ENCODE measurements at regions not wholly inside any gene's neighbourhood (a gene's known extent, or its start where the extent isn't known, plus 50 kb on each side); places are given as distances from the start of the nearest gene placed in this dataset.
A peak's percentile ranks its signal among the peaks of the same experiment; 100 is the strongest.

DNA sequence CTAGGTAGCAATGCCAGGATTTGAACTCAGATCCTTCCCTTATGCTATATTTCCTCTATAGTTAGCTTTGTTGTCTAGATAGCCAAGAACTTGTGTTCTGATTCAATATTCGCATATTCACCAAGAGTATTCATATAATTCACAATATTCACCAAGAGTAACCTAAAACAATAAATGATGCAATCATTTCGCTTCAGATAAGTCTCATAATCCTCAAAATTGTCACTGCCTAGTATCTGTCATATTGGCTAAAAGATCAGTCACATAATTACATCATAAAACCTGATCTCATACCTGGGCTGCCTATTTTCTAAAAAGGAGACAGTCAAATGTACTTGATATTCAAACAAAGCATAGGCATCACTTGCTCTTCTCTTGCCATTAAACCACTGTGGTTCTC lies 199.7 kb upstream of the CPEB2 start:
- Mint-ChIP-seq H3K36me3 (ENCODE audit: low read depth) (peaks cover 4% of the 10 kb centered on the region), H3K9me3 (peaks cover 15% of the 10 kb centered on the region), H3K27me3 (peaks cover 19% of the 10 kb centered on the region), H3K27ac (no peak overlapping the region), H3K4me1 (ENCODE audit: low read depth) (peaks cover 1% of the 10 kb centered on the region), H3K4me3 (no peak overlapping the region)

DNA sequence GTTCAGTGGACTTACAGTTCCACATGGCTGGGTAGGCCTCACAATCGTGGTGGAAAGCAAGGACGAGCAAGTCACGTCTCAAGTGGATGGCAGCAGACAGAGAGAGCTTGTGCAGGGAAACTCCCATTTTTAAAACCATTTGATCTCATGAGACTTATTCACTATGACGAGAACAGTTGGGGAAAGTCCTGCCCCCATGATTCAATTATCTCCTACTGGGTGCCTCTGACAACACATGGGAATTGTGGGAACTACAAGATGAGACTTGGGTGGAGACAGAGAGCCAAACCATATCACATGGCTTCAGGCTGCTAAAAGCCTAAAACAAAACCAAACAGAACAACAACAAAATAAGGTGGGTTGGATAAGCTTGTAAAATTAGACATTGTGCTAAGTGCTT lies 194.4 kb upstream of the CPEB2 start:
- H3K9me3 Mint-ChIP-seq = peaks cover 7% of the 10 kb centered on the region
- H3K27me3 Mint-ChIP-seq = peaks cover 24% of the 10 kb centered on the region
- H3K36me3 Mint-ChIP-seq (ENCODE audit: low read depth) = no peaks in the 10 kb centered on the region
- peaks cover 3% of the 10 kb centered on the region for H3K4me1 Mint-ChIP-seq (ENCODE audit: low read depth)
- H3K27ac Mint-ChIP-seq = no peak overlapping the region
- no peak overlapping the region for H3K4me3 Mint-ChIP-seq

DNA sequence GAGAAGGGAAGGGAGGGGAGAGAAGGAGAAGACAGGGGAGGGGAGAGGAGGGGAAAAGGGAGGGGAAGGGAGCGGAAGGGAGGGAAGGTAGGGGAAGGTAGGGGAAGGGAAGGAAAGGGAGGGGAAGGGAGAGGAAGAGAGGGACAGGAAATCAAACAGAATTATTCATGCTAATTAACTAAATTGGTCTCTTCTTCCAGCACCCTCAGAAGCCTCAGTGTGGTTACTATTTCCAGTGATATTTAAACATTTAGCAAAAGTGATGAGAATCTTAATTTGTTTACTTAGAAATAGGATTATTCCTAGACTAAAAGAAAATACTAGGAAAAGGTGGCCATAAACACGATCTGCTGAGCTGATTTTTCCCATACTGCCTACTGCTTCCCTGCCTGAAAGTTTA lies 193.1 kb upstream of the CPEB2 start:
- no peaks in the 10 kb centered on the region for H3K36me3 Mint-ChIP-seq (ENCODE audit: low read depth)
- no peak overlapping the region for H3K27ac Mint-ChIP-seq
- H3K27me3 Mint-ChIP-seq = peaks cover 28% of the 10 kb centered on the region
- no peak overlapping the region for H3K4me3 Mint-ChIP-seq
- H3K4me1 Mint-ChIP-seq (ENCODE audit: low read depth) = peaks cover 3% of the 10 kb centered on the region
- H3K9me3 Mint-ChIP-seq = peaks cover 7% of the 10 kb centered on the region

DNA sequence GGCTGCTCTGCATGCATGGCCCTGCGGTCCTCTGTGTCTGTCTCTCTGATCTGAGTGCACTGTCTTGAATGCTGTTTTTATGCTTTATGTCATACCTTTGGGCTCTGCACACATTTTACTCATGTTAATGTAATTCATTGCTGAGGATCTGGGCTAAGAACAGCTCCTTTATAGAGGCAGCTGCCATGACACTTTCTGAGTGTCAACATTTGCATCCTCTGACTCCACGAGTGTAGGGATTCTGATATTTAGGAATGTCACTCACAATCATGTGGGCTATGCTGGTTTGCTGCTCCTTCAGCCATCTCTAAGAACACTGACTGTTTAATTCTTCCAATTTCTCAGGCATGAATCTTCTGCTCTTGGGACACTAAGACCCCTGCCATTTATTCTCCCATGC lies 192.2 kb upstream of the CPEB2 start:
- Mint-ChIP-seq H3K4me1 (ENCODE audit: low read depth) (peaks cover 3% of the 10 kb centered on the region), H3K27ac (no peak overlapping the region), H3K36me3 (ENCODE audit: low read depth) (no peaks in the 10 kb centered on the region), H3K4me3 (no peak overlapping the region), H3K27me3 (peaks cover 21% of the 10 kb centered on the region), H3K9me3 (peaks cover 4% of the 10 kb centered on the region)

DNA sequence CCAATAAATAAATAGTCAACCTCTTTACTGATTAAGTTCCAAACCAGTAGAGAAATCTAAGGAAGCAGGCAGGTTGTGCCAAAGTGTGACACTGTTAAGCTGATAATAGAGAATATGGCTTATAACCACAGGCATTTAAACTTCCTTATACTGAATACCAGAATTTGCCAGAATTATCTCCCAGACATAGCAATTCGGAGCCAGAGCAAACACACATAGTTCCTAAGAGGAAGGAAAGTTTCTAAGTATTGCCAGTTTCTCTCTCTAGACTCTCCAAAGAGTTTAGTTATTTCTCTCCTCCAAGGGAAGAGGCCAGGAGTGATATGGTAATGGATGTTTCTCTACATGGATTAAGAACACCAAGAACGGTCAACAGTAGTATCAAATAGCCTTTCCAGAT lies 191.7 kb upstream of the CPEB2 start:
- Mint-ChIP-seq H3K9me3 (peaks cover 4% of the 10 kb centered on the region), H3K27me3 (peaks cover 18% of the 10 kb centered on the region), H3K36me3 (ENCODE audit: low read depth) (no peaks in the 10 kb centered on the region), H3K4me3 (no peak overlapping the region), H3K4me1 (ENCODE audit: low read depth) (peaks cover 3% of the 10 kb centered on the region), H3K27ac (no peak overlapping the region)

DNA sequence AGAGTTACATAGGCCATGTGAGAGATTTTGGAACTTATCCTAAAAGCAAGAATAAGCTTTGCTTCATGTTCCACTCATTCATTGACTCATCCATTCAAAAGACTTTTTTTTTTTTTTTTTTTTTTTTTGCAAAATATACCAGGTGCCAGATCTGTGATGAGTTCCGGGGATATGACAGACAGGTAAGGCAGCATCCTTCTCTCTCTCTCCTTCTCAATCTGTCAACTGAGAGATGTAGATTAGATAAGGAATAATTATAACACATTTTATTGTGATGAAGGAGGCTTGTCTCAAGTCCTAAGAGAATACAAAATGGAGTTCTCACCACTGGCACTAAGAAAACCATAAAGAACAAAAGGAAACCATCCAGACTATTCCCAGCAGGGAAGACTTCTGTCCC lies 190.2 kb upstream of the CPEB2 start:
- no peak overlapping the region for H3K4me3 Mint-ChIP-seq
- H3K9me3 Mint-ChIP-seq = peaks cover 4% of the 10 kb centered on the region
- no peaks in the 10 kb centered on the region for H3K36me3 Mint-ChIP-seq (ENCODE audit: low read depth)
- no peak overlapping the region for H3K27ac Mint-ChIP-seq
- H3K27me3 Mint-ChIP-seq = peaks cover 18% of the 10 kb centered on the region
- peaks cover 3% of the 10 kb centered on the region for H3K4me1 Mint-ChIP-seq (ENCODE audit: low read depth)

DNA sequence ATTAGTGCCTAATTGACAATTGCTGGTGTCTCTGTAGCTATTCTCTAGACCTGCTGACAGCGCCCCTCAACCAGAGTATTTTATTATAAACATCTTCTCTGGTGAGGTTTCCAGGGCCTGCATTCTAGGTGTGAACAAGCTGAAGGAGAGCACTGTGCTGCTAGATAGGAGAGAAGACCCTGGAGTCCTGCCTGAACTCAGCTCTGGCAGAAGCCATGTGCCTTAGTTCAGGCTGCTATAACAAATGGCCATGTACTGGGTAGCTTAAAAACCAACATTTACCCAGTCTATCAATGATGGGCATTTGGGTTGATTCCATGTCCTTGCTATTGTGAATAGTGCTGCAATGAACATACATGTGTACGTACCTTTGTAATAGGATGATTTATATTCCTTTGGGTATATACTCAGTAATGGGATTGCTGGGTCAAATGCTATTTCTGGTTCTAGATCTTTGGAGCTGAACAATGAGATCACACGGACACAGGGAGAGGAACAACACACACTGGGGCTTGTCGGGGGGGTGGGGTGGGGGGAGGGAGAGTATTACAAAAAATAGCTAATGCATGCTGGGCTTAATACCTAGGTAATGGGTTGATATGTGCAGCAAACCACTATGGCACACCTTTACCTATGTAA lies 185.5 kb upstream of the CPEB2 start:
- no peaks in the 10 kb centered on the region for H3K4me1 Mint-ChIP-seq (ENCODE audit: low read depth)
- H3K9me3 Mint-ChIP-seq = no peaks in the 10 kb centered on the region
- no peak overlapping the region for H3K27ac Mint-ChIP-seq
- H3K4me3 Mint-ChIP-seq = no peak overlapping the region
- H3K27me3 Mint-ChIP-seq = peaks cover 15% of the 10 kb centered on the region
- no peaks in the 10 kb centered on the region for H3K36me3 Mint-ChIP-seq (ENCODE audit: low read depth)

DNA sequence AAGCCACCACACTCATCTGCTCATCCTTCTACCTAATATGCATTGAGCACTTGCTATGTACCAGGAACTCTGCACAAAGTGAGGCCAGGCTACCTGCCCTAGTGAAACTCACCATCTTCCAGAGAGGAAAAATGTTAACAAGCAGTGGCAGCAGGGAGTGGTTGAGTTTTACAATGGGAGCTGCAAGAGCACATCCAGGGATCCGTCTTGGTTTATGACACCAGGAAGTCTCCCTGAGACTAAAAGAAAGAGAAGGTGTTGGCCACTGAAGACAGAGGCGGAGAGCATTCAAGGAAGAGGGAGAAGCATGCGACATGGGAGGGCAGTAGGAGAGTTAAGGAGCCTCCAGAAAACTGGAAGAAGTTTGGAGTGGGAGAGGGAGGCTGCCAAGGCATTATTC lies 178.1 kb upstream of the CPEB2 start:
- H3K4me1 Mint-ChIP-seq (ENCODE audit: low read depth) = no peaks in the 10 kb centered on the region
- H3K36me3 Mint-ChIP-seq (ENCODE audit: low read depth) = no peaks in the 10 kb centered on the region

DNA sequence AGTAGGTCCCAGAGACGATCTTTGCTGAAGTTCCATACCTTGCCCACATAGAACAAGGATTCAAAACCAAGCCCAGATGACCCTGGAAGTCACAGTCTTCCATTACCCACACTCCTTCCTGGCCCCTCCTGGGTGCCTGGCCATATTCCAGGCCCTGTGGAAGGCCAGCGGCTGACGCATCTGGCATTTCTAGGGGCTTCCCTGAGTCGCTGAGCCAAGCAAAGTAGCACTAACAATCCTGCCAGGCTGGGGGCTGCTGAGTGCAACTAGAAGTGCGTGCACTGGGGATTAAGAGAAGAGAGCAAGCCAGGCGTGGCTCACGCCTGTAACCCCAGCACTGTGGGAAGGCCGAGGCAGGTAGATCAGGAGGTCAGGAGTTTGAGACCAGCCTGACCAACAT lies 175.2 kb upstream of the CPEB2 start:
- Mint-ChIP-seq H3K9me3 (no peaks in the 10 kb centered on the region), H3K4me1 (ENCODE audit: low read depth) (no peaks in the 10 kb centered on the region), H3K27ac (no peak overlapping the region), H3K27me3 (peaks cover 7% of the 10 kb centered on the region), H3K36me3 (ENCODE audit: low read depth) (no peaks in the 10 kb centered on the region), H3K4me3 (no peak overlapping the region)

More for the DNA sequence above, 178.1 kb upstream of the CPEB2 start:
- Mint-ChIP-seq H3K4me3 (no peak overlapping the region), H3K9me3 (no peaks in the 10 kb centered on the region), H3K27me3 (peaks cover 17% of the 10 kb centered on the region), H3K27ac (no peak overlapping the region)

DNA sequence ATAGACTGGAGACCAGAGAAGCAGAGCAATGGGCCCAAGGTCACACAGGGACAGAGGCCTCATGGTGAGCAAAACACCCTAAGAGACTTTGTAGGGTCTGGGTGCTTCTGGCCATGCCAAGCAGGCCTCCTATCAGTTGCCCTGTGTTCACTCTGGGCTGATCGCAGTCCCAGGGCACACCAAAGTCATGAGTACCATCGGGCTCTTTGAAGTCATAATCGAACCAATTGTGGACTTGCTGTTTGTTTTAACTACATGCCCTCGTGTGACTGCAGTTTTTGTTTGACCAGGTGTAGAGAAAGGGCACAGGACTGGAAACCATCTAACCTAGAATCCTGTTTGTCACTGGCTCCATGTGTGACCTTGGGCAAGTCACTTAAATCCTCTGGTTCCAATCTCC lies 172.5 kb upstream of the CPEB2 start:
- H3K27ac Mint-ChIP-seq = no peak overlapping the region
- H3K4me3 Mint-ChIP-seq = no peak overlapping the region
- no peaks in the 10 kb centered on the region for H3K36me3 Mint-ChIP-seq (ENCODE audit: low read depth)
- H3K4me1 Mint-ChIP-seq (ENCODE audit: low read depth) = no peaks in the 10 kb centered on the region
- peaks cover under 1% of the 10 kb centered on the region for H3K27me3 Mint-ChIP-seq
- no peaks in the 10 kb centered on the region for H3K9me3 Mint-ChIP-seq

DNA sequence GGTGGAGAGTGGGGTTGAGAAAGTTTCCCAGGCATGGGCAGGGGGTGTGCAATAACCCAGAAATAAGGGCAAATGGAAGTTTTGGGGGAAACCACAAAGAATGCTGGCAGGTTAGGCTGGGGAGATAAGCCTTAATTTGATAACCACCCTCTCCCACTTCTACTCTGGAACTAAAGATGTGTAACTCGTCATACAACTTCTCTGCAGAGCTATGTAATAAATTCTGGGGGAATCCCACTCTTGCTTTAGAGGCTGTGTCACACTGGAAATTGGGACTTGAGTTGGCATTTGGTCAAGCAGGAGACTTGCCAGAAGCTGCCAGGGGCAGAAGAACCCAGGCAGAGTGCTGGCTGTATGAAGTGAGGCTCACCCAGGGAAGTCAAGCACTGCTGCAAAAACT lies 170.9 kb upstream of the CPEB2 start:
- Mint-ChIP-seq H3K27me3 (no peaks in the 10 kb centered on the region), H3K27ac (peak overlapping the region; percentile 5), H3K4me1 (ENCODE audit: low read depth) (no peaks in the 10 kb centered on the region), H3K36me3 (ENCODE audit: low read depth) (no peaks in the 10 kb centered on the region), H3K4me3 (no peak overlapping the region), H3K9me3 (no peaks in the 10 kb centered on the region)

DNA sequence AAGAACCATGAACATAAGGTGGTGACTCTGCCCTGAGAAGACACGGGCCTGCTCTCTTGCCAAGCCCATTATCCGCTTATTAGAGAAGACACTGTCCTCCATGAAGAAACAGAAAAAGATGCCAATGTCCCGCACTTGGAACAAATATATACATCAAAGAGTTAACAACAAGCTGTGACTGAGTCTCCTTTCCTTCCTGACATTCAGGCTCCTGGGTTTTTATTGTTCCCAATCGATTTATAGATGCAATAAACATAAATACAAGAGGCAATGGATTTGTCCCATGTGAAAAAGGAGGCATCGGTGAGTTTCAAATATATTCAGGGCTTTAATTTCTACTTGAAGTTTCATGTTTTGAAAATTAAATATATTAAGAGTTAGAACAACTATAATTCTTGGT lies 169.2 kb upstream of the CPEB2 start:
- H3K27me3 Mint-ChIP-seq = no peaks in the 10 kb centered on the region
- H3K27ac Mint-ChIP-seq = no peak overlapping the region
- no peaks in the 10 kb centered on the region for H3K4me1 Mint-ChIP-seq (ENCODE audit: low read depth)
- no peak overlapping the region for H3K4me3 Mint-ChIP-seq
- no peaks in the 10 kb centered on the region for H3K9me3 Mint-ChIP-seq
- H3K36me3 Mint-ChIP-seq (ENCODE audit: low read depth) = no peaks in the 10 kb centered on the region

DNA sequence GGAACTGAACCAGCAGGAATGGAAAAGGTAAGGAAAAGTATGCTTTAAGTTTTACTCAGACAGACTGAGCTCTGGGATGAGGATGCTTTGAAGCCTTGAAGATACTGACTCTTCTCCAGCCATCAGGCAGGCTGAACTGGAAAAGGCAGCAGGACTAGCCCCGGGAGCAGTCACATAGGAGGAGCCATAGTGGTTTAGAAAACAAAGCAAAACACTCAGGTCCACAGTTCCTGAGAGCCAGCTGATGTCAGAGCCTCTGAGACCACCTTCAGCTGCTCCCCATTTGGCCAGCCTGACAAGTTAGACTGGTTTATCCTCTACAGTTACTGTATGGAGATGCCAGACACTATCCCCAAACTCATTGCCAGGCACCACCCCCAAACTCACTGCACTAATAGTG lies 167.9 kb upstream of the CPEB2 start:
- Mint-ChIP-seq H3K36me3 (ENCODE audit: low read depth) (no peaks in the 10 kb centered on the region), H3K4me3 (no peak overlapping the region), H3K9me3 (no peaks in the 10 kb centered on the region), H3K27ac (no peak overlapping the region), H3K27me3 (peaks cover 3% of the 10 kb centered on the region), H3K4me1 (ENCODE audit: low read depth) (no peaks in the 10 kb centered on the region)

DNA sequence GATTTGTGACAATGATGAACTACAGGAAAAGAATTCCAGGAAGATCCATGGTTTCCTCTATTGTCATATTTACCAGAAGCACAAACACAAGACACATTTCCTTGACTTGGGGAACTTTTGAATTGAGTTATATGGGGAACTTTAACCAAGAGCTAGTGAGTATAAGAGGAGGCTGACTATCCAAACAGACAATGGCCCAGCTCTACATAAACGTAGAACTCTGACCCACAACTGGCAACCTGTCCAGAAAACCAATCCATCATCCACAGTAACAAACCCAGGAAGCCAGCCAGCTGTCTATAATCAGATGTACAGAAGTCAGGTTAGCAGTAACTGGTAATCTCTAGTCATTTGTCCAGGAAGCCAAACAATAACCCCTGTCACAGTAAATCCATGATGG lies 167.0 kb upstream of the CPEB2 start:
- H3K27ac Mint-ChIP-seq = no peak overlapping the region
- no peaks in the 10 kb centered on the region for H3K9me3 Mint-ChIP-seq
- peaks cover 3% of the 10 kb centered on the region for H3K27me3 Mint-ChIP-seq
- H3K4me3 Mint-ChIP-seq = no peak overlapping the region
- H3K4me1 Mint-ChIP-seq (ENCODE audit: low read depth) = no peaks in the 10 kb centered on the region
- H3K36me3 Mint-ChIP-seq (ENCODE audit: low read depth) = no peaks in the 10 kb centered on the region

DNA sequence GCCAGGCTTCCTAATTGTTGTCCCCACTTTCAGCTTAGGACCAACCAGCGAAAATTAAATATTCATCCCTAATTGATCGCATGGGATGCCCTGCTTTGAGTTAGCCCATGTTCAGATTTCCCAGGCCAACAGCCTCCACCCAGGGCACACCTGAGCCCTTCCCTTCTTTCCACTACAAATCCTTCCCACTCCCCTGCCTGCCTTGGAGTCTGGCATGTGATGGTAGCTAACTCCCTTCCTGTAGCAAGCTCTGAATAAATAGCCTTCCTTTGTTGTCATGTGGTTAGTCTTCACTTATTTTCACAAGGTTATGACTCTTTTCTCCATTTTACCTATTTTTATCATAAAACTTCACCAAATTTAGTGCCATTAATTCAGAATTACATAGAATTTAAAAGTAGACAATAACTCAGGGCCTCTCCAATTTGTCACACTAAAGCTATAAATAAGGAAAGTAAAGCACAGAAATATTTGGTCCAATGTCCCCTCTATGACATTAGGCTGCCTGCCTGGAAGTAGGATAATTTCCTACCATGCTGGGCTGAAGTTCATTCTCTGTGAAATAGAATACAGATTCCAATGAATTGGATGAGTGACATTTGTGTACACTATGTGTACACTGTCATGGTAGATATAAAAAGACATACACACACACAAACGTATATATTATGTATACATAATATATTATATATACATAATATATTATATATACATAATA lies 166.4 kb upstream of the CPEB2 start:
- Mint-ChIP-seq H3K9me3 (no peaks in the 10 kb centered on the region), H3K4me3 (no peak overlapping the region), H3K4me1 (ENCODE audit: low read depth) (no peaks in the 10 kb centered on the region), H3K27ac (no peak overlapping the region), H3K27me3 (peaks cover 3% of the 10 kb centered on the region), H3K36me3 (ENCODE audit: low read depth) (no peaks in the 10 kb centered on the region)

DNA sequence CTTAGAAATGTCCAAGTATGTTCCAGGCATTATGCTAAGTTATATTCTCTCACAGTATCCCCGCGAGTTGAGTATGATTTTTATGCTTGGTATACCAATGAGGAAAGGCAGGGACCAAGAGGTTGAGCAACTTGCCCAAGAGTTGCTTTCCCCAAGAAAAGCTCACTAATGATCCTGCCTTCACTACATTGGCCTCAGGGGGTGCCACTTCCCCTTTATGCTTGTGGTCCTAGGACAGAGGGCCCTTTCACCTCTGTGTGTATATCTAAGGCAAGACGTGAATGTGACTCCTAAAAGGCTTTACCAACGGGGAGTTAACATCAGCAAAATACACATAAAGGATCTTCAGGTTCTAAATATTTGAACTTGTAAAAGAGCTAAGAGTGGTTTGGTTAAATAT lies 164.4 kb upstream of the CPEB2 start:
- Mint-ChIP-seq H3K9me3 (peaks cover 3% of the 10 kb centered on the region), H3K27me3 (peaks cover 3% of the 10 kb centered on the region), H3K4me1 (ENCODE audit: low read depth) (peaks cover 11% of the 10 kb centered on the region), H3K4me3 (no peak overlapping the region), H3K36me3 (ENCODE audit: low read depth) (no peaks in the 10 kb centered on the region), H3K27ac (no peak overlapping the region)

Measured in stimulated activated naive CD8-positive, alpha-beta T cell treated with anti-CD3 and anti-CD28 coated beads, Interleukin-15, Interleukin-2, amounts not matched to agents 100 ng/mL and 50 ng/mL, for 24 hours (primary cell).